Esophagus muscularis mucosa (tissue), 4 donors: ENCODE measurements at regions not wholly inside any gene's neighbourhood (a gene's known extent, or its start where the extent isn't known, plus 50 kb on each side); places are given as distances from the start of the nearest gene placed in this dataset.

ENCODE experiments used
- DNase-seq: peaks from one replicate; pipeline ENCODE4 v3.0.0-alpha.2; 2017; ENCODE audit errors: extremely low spot score
- H3K27ac ChIP-seq, 4 donors: fragments of 200-600 bp; sonication (generic); replicated peaks in 1 of 4; 1 replicate in 3 of 4; 2 replicates in 1 of 4; pipeline ENCODE4 v1.5.1; 2016 to 2019; ENCODE audit warnings: mild to moderate bottlenecking in 1 of 4
- H3K27me3 ChIP-seq, 4 donors: fragments of 200-600 bp; sonication (generic); one replicate each; pipeline versions ENCODE4 v1.5.1 to v1.6.0; 2016 to 2019
- H3K36me3 ChIP-seq, 4 donors: fragments of 200-600 bp; sonication (generic); one replicate each; pipeline ENCODE4 v1.5.1; 2016 to 2019
- H3K4me1 ChIP-seq, 4 donors: fragments of 200-600 bp; sonication (generic); one replicate each; pipeline ENCODE4 v1.5.1; 2016 to 2019
- H3K4me3 ChIP-seq, 4 donors: fragments of 200-600 bp; sonication (generic); 1 replicate in 2 of 4; 2 replicates in 2 of 4; pipeline ENCODE4 v1.5.1; 2016 to 2019; ENCODE audit warnings: mild to moderate bottlenecking in 4 of 4, moderate library complexity in 1 of 4
- H3K9me3 ChIP-seq, 4 donors: fragments of 200-600 bp; sonication (generic); 1 replicate in 3 of 4; 2 replicates in 1 of 4; pipeline ENCODE4 v1.5.1; 2016 to 2019
- CTCF ChIP-seq, 3 experiments: fragments of 200-600 bp in 2 of 3; fragments of 450-650 bp in 1 of 3; sonication (generic) in 2 of 3; IDR thresholded peaks; one replicate each; pipeline ENCODE4 v1.5.1; 2017 to 2019; ENCODE audit warnings: antibody characterized with exemption in 3 of 3, mild to moderate bottlenecking in 2 of 3, moderate library complexity in 1 of 3
- EP300 ChIP-seq: sonication (generic); formaldehyde crosslinking; IDR thresholded peaks from one replicate; pipeline ENCODE4 v1.6.1; 2017; ENCODE audit warnings: antibody characterized with exemption
- POLR2A ChIP-seq: fragments of 450-650 bp; IDR thresholded peaks from one replicate; pipeline ENCODE4 v1.6.1; 2017; ENCODE audit warnings: antibody characterized with exemption, moderate library complexity, mild to moderate bottlenecking, low read depth
- POLR2AphosphoS5 ChIP-seq, 2 donors: sonication (generic); formaldehyde crosslinking; IDR thresholded peaks; one replicate each; pipeline ENCODE4 v1.6.1; 2017; ENCODE audit warnings: antibody characterized with exemption in 2 of 2
- WGBS: methylation state at CpG from one replicate; pipeline ENCODE4 v1.1.5; 2018; 5-methylcytosine and 5-hydroxymethylcytosine counted together
- intact Hi-C: fragments of 100-400 bp; cut with DNase I; formaldehyde crosslinking; loops from one replicate; pipeline ENCODE4 v1.15.1; 2023

GRCh38 chr1:177597393-177597792 is 372.5 kb downstream of the SEC16B start:
- no peaks in the 10 kb centered on the region for H3K9me3 ChIP-seq
- TF ChIP-seq POLR2AphosphoS5 (IDR thresholded peaks at IDR 0.05) (no peak), POLR2A (no peak), CTCF (IDR thresholded peaks at IDR 0.05) (no peak), EP300 (no peak)
- no peak overlapping the region for H3K27ac ChIP-seq
- intact Hi-C loops: no loop called here
- no peak overlapping the region for H3K4me3 ChIP-seq
- no peaks in the 10 kb centered on the region for H3K4me1 ChIP-seq
- DNase-seq: no peak
- no peaks in the 10 kb centered on the region for H3K27me3 ChIP-seq
- no peaks in the 10 kb centered on the region for H3K36me3 ChIP-seq

DNA sequence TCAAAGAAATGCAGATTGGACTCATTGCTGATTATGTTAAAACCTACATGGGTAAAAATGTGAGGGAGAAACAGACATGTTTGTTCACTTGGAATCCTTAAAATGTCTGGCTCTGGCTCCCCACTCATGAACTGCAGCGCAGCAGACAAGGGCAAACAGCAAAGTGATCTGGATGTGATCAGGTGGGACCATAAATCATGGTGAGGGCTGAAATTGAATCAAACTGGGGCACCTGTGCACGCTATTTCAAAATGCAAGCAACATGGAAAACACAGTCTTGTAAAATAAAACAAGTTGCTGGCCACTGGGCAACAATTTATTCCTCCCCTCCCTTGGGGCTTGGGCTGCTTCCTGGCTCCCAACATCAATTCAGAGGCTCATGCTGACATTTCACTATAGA is 373.4 kb downstream of the SEC16B start:
- no peak overlapping the region for H3K4me3 ChIP-seq
- no peaks in the 10 kb centered on the region for H3K36me3 ChIP-seq
- no peak for DNase-seq
- H3K27ac ChIP-seq: no peak overlapping the region
- no peaks in the 10 kb centered on the region for H3K9me3 ChIP-seq
- intact Hi-C loops: no loop called here
- H3K27me3 ChIP-seq: no peaks in the 10 kb centered on the region
- WGBS: 76% methylated on average over 2 of the region's 2 CpGs
- no peak for TF ChIP-seq POLR2A
- no peak for TF ChIP-seq CTCF (IDR thresholded peaks at IDR 0.05)
- no peak for TF ChIP-seq EP300
- TF ChIP-seq POLR2AphosphoS5 (IDR thresholded peaks at IDR 0.05): no peak
- no peaks in the 10 kb centered on the region for H3K4me1 ChIP-seq

GRCh38 chr1:177593105-177593504 is 376.8 kb downstream of the SEC16B start:
- H3K4me3 ChIP-seq: no peak overlapping the region
- no peaks in the 10 kb centered on the region for H3K9me3 ChIP-seq
- H3K36me3 ChIP-seq: no peaks in the 10 kb centered on the region
- DNase-seq: no peak
- TF ChIP-seq POLR2A (no peak), CTCF (IDR thresholded peaks at IDR 0.05) (no peak), POLR2AphosphoS5 (IDR thresholded peaks at IDR 0.05) (no peak), EP300 (no peak)
- intact Hi-C loops: no loop called here
- no peaks in the 10 kb centered on the region for H3K27me3 ChIP-seq
- H3K27ac ChIP-seq: no peak overlapping the region
- no peaks in the 10 kb centered on the region for H3K4me1 ChIP-seq
- 75% methylated on average over 3 of the region's 3 CpGs for WGBS

DNA sequence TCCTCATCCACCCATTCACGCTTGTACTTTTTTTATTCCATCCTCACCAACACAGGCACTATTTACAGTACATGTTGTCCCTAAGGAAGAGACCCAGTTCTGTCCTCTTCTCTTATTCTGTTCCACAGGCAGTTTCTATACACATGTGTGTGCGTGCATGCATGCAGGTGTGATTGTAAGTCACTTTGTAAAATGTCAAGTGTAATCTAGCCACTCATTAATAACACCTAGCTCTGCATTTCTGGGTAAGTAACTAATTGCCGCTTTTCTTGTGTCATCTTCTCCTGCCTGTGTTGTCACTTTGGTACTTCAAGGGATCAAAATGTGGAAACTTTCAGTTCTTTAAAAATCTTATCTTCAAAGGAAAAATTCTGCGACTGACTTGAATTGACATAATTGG is 377.2 kb downstream of the SEC16B start:
- no peaks in the 10 kb centered on the region for H3K4me1 ChIP-seq
- no peak overlapping the region for H3K4me3 ChIP-seq
- H3K9me3 ChIP-seq: no peaks in the 10 kb centered on the region
- no peaks in the 10 kb centered on the region for H3K27me3 ChIP-seq
- intact Hi-C loops: no loop called here
- DNase-seq: no peak
- H3K36me3 ChIP-seq: no peaks in the 10 kb centered on the region
- TF ChIP-seq CTCF (IDR thresholded peaks at IDR 0.05) (no peak), POLR2AphosphoS5 (IDR thresholded peaks at IDR 0.05) (no peak), EP300 (no peak), POLR2A (no peak)
- H3K27ac ChIP-seq: no peak overlapping the region
- WGBS: 85% methylated on average over 4 of the region's 4 CpGs

GRCh38 chr1:177591155-177591554 is 378.7 kb downstream of the SEC16B start:
- Histone ChIP-seq H3K4me3 (no peak overlapping the region), H3K4me1 (no peaks in the 10 kb centered on the region), H3K27me3 (no peaks in the 10 kb centered on the region), H3K36me3 (no peaks in the 10 kb centered on the region), H3K9me3 (no peaks in the 10 kb centered on the region), H3K27ac (no peak overlapping the region)
- no peak for DNase-seq
- WGBS: 75% methylated on average over 11 of the region's 11 CpGs
- TF ChIP-seq CTCF (IDR thresholded peaks at IDR 0.05): no peak
- TF ChIP-seq POLR2A: no peak
- TF ChIP-seq EP300: no peak
- TF ChIP-seq POLR2AphosphoS5 (IDR thresholded peaks at IDR 0.05): no peak
- intact Hi-C loops: no loop called here
